ENCODE measurements at regions not wholly inside any gene's neighbourhood (a gene's known extent, or its start where the extent isn't known, plus 50 kb on each side); places are given as distances from the start of the nearest gene placed in this dataset.

GRCh38 chr10:108966411-108966810 lies 956.9 kb downstream of the XPNPEP1 start:
- TF ChIP-seq EZH2 (IDR thresholded peaks at IDR 0.05) (no peak), POLR2AphosphoS5 (IDR thresholded peaks at IDR 0.05; ENCODE audit: borderline replicate concordance, low read depth, low read length) (no peak)

Data from SK-N-MC (cell line).